GM21381 (cell line): ENCODE measurements at regions not wholly inside any gene's neighbourhood (a gene's known extent, or its start where the extent isn't known, plus 50 kb on each side); places are given as distances from the start of the nearest gene placed in this dataset.
"Not testable (repeated sequence)": the region's sequence is repeated elsewhere in the genome, so short reads cannot be mapped to it uniquely, and the experiment has no call there.

Experiments
- ATAC-seq: cut with Tn5 transposase; IDR thresholded peaks from one replicate; pipeline ENCODE4 v1.9.1; 2021; ENCODE audit warnings: mild to moderate bottlenecking, moderate library complexity; ENCODE audit not compliant: unreplicated experiment

- ATAC-seq: not testable (repeated sequence)
Observed at GRCh38 chr2:111672641-111673040, 211.4 kb downstream of the ANAPC1 start.

- ATAC-seq: no peak
Observed at GRCh38 chr2:111673526-111673925, 210.5 kb downstream of the ANAPC1 start.

GRCh38 chr2:111675419-111676194, 208.4 kb downstream of the ANAPC1 start:
- ATAC-seq: no peak

GRCh38 chr2:111676291-111676822, 207.6 kb downstream of the ANAPC1 start:
- ATAC-seq: no peak

- no peak for ATAC-seq
Observed at GRCh38 chr2:111678161-111678560, 205.8 kb downstream of the ANAPC1 start.

GRCh38 chr2:111678651-111679050, 205.3 kb downstream of the ANAPC1 start:
- no peak for ATAC-seq

- ATAC-seq: no peak
Observed at GRCh38 chr2:111679202-111679601, 204.8 kb downstream of the ANAPC1 start.

GRCh38 chr2:111684611-111685010, 199.4 kb downstream of the ANAPC1 start:
- no peak for ATAC-seq

- ATAC-seq: no peak
Observed at GRCh38 chr2:111685342-111685741, 198.7 kb downstream of the ANAPC1 start.

- ATAC-seq: no peak
Observed at GRCh38 chr2:111686994-111687393, 197.0 kb downstream of the ANAPC1 start.

GRCh38 chr2:111687911-111688310, 196.1 kb downstream of the ANAPC1 start:
- ATAC-seq: no peak

- ATAC-seq: no peak
Observed at GRCh38 chr2:111688482-111688881, 195.5 kb downstream of the ANAPC1 start.

GRCh38 chr2:111689174-111689573, 194.8 kb downstream of the ANAPC1 start:
- no peak for ATAC-seq

- no peak for ATAC-seq
Observed at GRCh38 chr2:111689941-111690340, 194.1 kb downstream of the ANAPC1 start.

GRCh38 chr2:111691164-111691875, 192.7 kb downstream of the ANAPC1 start:
- ATAC-seq: no peak

- ATAC-seq: no peak
Observed at GRCh38 chr2:111692311-111692710, 191.7 kb downstream of the ANAPC1 start.

GRCh38 chr2:111694700-111695101, 189.3 kb downstream of the ANAPC1 start:
- ATAC-seq: no peak

GRCh38 chr2:111695441-111696007, 188.5 kb downstream of the ANAPC1 start:
- ATAC-seq: no peak

- ATAC-seq: no peak
Observed at GRCh38 chr2:111696226-111696625, 187.8 kb downstream of the ANAPC1 start.

GRCh38 chr2:111697560-111697959, 186.4 kb downstream of the ANAPC1 start:
- ATAC-seq: no peak

GRCh38 chr2:111698089-111698488, 185.9 kb downstream of the ANAPC1 start:
- no peak for ATAC-seq
